WTC11 (cell line): ENCODE measurements at regions not wholly inside any gene's neighbourhood (a gene's known extent, or its start where the extent isn't known, plus 50 kb on each side); places are given as distances from the start of the nearest gene placed in this dataset.

Source experiments
- ATAC-seq: fragments of 200-7000 bp; cut with Tn5 transposase; 2 replicates; pipeline ENCODE4 v1.10.0; 2021; ENCODE audit warnings: mild to moderate bottlenecking, moderate library complexity
- CTCF ChIA-PET: fragments of 300-600 bp; sonication (Branson Sonifier 250); formaldehyde crosslinking; loops from one replicate; lab custom pipeline; 2021; ENCODE audit warnings: antibody characterized with exemption; lab: Charles Lee
- POLR2A ChIA-PET: fragments of 350-600 bp; sonication (Branson Sonifier 250); formaldehyde crosslinking; loops from one replicate; lab custom pipeline; 2021; ENCODE audit warnings: antibody characterized with exemption; lab: Charles Lee
- DNase-seq: peaks from one replicate; pipeline ENCODE4 v3.0.0; 2021; ENCODE audit warnings: low spot score
- H3K27ac Mint-ChIP-seq: 2 replicates; pipeline ENCODE4 v1.8.0; 2021; ENCODE audit warnings: mixed read lengths
- H3K27me3 Mint-ChIP-seq: 2 replicates; pipeline ENCODE4 v1.8.0; 2021; ENCODE audit warnings: low read depth, mild to moderate bottlenecking, moderate library complexity, mixed read lengths
- H3K36me3 Mint-ChIP-seq: 2 replicates; pipeline ENCODE4 v1.8.0; 2021; ENCODE audit warnings: mixed read lengths
- H3K4me1 Mint-ChIP-seq: 2 replicates; pipeline ENCODE4 v1.8.0; 2022; ENCODE audit warnings: mixed read lengths
- H3K4me3 Mint-ChIP-seq: 2 replicates; pipeline ENCODE4 v1.8.0; 2021; ENCODE audit warnings: mild to moderate bottlenecking, moderate library complexity, mixed read lengths
- H3K9me3 Mint-ChIP-seq: 2 replicates; pipeline ENCODE4 v1.8.0; 2021; ENCODE audit warnings: mixed read lengths
- ATF6 ChIP-seq: sonication (generic); formaldehyde crosslinking; IDR thresholded peaks from 2 replicates; pipeline ENCODE4 v1.8.1; 2023; ENCODE audit warnings: mild to moderate bottlenecking, missing genetic modification reagents
- EMX1 ChIP-seq: fragments of 250-450 bp; sonication (Bioruptor Pico); IDR thresholded peaks from 2 replicates; pipeline ENCODE4 v1.8.0; 2021; ENCODE audit warnings: mild to moderate bottlenecking
- FOXK1 ChIP-seq: sonication (generic); formaldehyde crosslinking; IDR thresholded peaks from 2 replicates; pipeline ENCODE4 v1.8.0; 2022; ENCODE audit warnings: mild to moderate bottlenecking, moderate library complexity, missing genetic modification reagents
- GRHL2 ChIP-seq: fragments of 250-450 bp; sonication (Bioruptor Pico); IDR thresholded peaks from 2 replicates; pipeline ENCODE4 v1.8.0; 2022; ENCODE audit warnings: mild to moderate bottlenecking, moderate library complexity; ENCODE audit not compliant: insufficient replicate concordance, severe bottlenecking
- NFYB ChIP-seq: sonication (generic); formaldehyde crosslinking; conservative IDR thresholded peaks from 2 replicates; pipeline ENCODE4 v1.8.0; 2022; ENCODE audit warnings: low read depth, missing genetic modification reagents
- PRDM15 ChIP-seq: sonication (generic); formaldehyde crosslinking; IDR thresholded peaks from 2 replicates; pipeline ENCODE4 v1.8.0; 2022; ENCODE audit warnings: missing genetic modification reagents
- STAT6 ChIP-seq: sonication (generic); formaldehyde crosslinking; conservative IDR thresholded peaks from 2 replicates; pipeline ENCODE4 v1.8.1; 2023; ENCODE audit warnings: mild to moderate bottlenecking, low read depth, missing genetic modification reagents, moderate library complexity
- TEAD1 ChIP-seq: sonication (generic); formaldehyde crosslinking; IDR thresholded peaks from 2 replicates; pipeline ENCODE4 v1.8.0; 2022; ENCODE audit warnings: mild to moderate bottlenecking, missing genetic modification reagents
- USF2 ChIP-seq: sonication (generic); formaldehyde crosslinking; IDR thresholded peaks from 2 replicates; pipeline ENCODE4 v1.8.1; 2023; ENCODE audit warnings: mild to moderate bottlenecking, missing genetic modification reagents, moderate library complexity
- ZNF138 ChIP-seq: sonication (generic); formaldehyde crosslinking; conservative IDR thresholded peaks from 2 replicates; pipeline ENCODE4 v1.8.1; 2022; ENCODE audit warnings: mild to moderate bottlenecking, moderate library complexity, missing genetic modification reagents
- ZNF263 ChIP-seq: sonication (generic); formaldehyde crosslinking; IDR thresholded peaks from 2 replicates; pipeline ENCODE4 v1.8.1; 2022; ENCODE audit warnings: low read depth, mild to moderate bottlenecking, moderate library complexity, missing genetic modification reagents
- ZNF532 ChIP-seq: fragments of 250-450 bp; sonication (Bioruptor Pico); IDR thresholded peaks from 2 replicates; pipeline ENCODE4 v1.9.0; 2021; ENCODE audit warnings: mild to moderate bottlenecking, borderline replicate concordance
- TF ChIP-seq, protein P1 (sequence below): sonication (generic); formaldehyde crosslinking; IDR thresholded peaks from 2 replicates; pipeline ENCODE4 v1.8.1; 2022; ENCODE audit warnings: missing genetic modification reagents, borderline replicate concordance
- TF ChIP-seq, protein P2 (sequence below): sonication (generic); formaldehyde crosslinking; IDR thresholded peaks from 2 replicates; pipeline ENCODE4 v1.8.1; 2022; ENCODE audit warnings: low read depth, missing genetic modification reagents, borderline replicate concordance
- TF ChIP-seq, protein P3 (sequence below): sonication (generic); formaldehyde crosslinking; IDR thresholded peaks from 2 replicates; pipeline ENCODE4 v1.8.0; 2022; ENCODE audit warnings: mild to moderate bottlenecking, missing genetic modification reagents

DNA sequence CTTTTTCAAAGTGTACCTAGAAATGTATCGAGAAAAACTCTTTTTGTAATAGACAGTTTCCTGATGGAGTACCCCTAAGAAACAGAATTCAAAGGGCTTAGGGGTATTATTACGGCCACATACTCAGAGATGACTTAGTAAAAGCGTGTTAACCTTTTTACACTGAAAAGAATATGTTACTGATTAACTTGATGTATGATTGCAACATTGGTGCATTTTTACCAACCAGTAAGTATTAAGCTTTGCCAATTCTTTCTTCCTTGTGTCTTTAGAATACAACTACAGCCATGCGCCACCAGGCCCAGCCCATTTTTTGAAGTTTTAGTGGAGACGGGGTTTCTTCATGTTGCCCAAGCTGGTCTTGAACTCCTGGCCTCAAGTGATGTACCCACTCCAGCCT, 1997.0 kb upstream of the LRRTM1 start:
- H3K27ac Mint-ChIP-seq, result no peak overlapping the region
- DNase-seq (no peak), ATAC-seq (no peak)
- no peak for TF ChIP-seq GRHL2 (CRISPR knock-in tag)
- no peak for TF ChIP-seq ATF6 (CRISPR knock-in tag)
- TF ChIP-seq, protein P1, sequence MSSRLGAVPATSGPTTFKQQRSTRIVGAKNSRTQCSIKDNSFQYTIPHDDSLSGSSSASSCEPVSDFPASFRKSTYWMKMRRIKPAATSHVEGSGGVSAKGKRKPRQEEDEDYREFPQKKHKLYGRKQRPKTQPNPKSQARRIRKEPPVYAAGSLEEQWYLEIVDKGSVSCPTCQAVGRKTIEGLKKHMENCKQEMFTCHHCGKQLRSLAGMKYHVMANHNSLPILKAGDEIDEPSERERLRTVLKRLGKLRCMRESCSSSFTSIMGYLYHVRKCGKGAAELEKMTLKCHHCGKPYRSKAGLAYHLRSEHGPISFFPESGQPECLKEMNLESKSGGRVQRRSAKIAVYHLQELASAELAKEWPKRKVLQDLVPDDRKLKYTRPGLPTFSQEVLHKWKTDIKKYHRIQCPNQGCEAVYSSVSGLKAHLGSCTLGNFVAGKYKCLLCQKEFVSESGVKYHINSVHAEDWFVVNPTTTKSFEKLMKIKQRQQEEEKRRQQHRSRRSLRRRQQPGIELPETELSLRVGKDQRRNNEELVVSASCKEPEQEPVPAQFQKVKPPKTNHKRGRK (CRISPR knock-in tag), result no peak
- TF ChIP-seq, protein P2, sequence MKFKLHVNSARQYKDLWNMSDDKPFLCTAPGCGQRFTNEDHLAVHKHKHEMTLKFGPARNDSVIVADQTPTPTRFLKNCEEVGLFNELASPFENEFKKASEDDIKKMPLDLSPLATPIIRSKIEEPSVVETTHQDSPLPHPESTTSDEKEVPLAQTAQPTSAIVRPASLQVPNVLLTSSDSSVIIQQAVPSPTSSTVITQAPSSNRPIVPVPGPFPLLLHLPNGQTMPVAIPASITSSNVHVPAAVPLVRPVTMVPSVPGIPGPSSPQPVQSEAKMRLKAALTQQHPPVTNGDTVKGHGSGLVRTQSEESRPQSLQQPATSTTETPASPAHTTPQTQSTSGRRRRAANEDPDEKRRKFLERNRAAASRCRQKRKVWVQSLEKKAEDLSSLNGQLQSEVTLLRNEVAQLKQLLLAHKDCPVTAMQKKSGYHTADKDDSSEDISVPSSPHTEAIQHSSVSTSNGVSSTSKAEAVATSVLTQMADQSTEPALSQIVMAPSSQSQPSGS, result no peak
- no peak for TF ChIP-seq ZNF532
- TF ChIP-seq TEAD1 (CRISPR knock-in tag), result no peak
- TF ChIP-seq EMX1 (CRISPR knock-in tag), result no peak
- no peak for TF ChIP-seq USF2 (CRISPR knock-in tag)
- TF ChIP-seq ZNF263 (CRISPR knock-in tag), result no peak
- TF ChIP-seq FOXK1, result no peak
- no peak for TF ChIP-seq PRDM15 (CRISPR knock-in tag)
- TF ChIP-seq, protein P3, sequence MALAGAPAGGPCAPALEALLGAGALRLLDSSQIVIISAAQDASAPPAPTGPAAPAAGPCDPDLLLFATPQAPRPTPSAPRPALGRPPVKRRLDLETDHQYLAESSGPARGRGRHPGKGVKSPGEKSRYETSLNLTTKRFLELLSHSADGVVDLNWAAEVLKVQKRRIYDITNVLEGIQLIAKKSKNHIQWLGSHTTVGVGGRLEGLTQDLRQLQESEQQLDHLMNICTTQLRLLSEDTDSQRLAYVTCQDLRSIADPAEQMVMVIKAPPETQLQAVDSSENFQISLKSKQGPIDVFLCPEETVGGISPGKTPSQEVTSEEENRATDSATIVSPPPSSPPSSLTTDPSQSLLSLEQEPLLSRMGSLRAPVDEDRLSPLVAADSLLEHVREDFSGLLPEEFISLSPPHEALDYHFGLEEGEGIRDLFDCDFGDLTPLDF (CRISPR knock-in tag), result no peak
- TF ChIP-seq ZNF138, result no peak
- no peak for TF ChIP-seq STAT6 (CRISPR knock-in tag)
- TF ChIP-seq NFYB (CRISPR knock-in tag), result no peak
- no peaks in the 10 kb centered on the region for H3K4me1 Mint-ChIP-seq
- ChIA-PET POLR2A (no interaction called here), CTCF (no interaction called here)
- peaks cover 19% of the 10 kb centered on the region for H3K9me3 Mint-ChIP-seq
- H3K27me3 Mint-ChIP-seq, result no peaks in the 10 kb centered on the region
- no peak overlapping the region for H3K4me3 Mint-ChIP-seq
- peaks cover 5% of the 10 kb centered on the region; the same call in 1 of the 2 replicates for H3K36me3 Mint-ChIP-seq
